Neutrophil (primary cell): ENCODE measurements at regions not wholly inside any gene's neighbourhood (a gene's known extent, or its start where the extent isn't known, plus 50 kb on each side); places are given as distances from the start of the nearest gene placed in this dataset.
A peak's percentile ranks its signal among the peaks of the same experiment; 100 is the strongest.

ENCODE experiments used
- H3K27ac ChIP-seq: fragments of 200-600 bp; sonication (generic); 2 replicates; pipeline ENCODE4 v1.5.1; 2016; ENCODE audit warnings: mild to moderate bottlenecking, moderate library complexity
- H3K27me3 ChIP-seq: fragments of 200-600 bp; sonication (generic); 2 replicates; pipeline ENCODE4 v1.6.0; 2016; ENCODE audit warnings: mild to moderate bottlenecking
- H3K36me3 ChIP-seq: fragments of 200-600 bp; sonication (generic); 2 replicates; pipeline ENCODE4 v1.5.1; 2017
- H3K4me1 ChIP-seq, 2 experiments: fragments of 200-600 bp in 1 of 2; sonication (generic) in 1 of 2; 1 replicate in 1 of 2; 2 replicates in 1 of 2; pipeline versions ENCODE4 v1.5.1 to v1.6.1; 2013 to 2016; ENCODE audit warnings: low read depth in 1 of 2, low read length in 1 of 2, mild to moderate bottlenecking in 1 of 2, moderate library complexity in 1 of 2; ENCODE audit not compliant: control insufficient read depth in 1 of 2, insufficient read depth in 1 of 2
- H3K4me3 ChIP-seq, 2 experiments: fragments of 200-600 bp in 1 of 2; sonication (generic) in 1 of 2; 1 replicate in 1 of 2; 2 replicates in 1 of 2; pipeline ENCODE4 v1.5.1; 2013 to 2016; ENCODE audit warnings: low read depth in 1 of 2, low read length in 1 of 2, mild to moderate bottlenecking in 1 of 2, moderate library complexity in 1 of 2
- H3K9me3 ChIP-seq: fragments of 200-600 bp; sonication (generic); 2 replicates; pipeline ENCODE4 v1.5.1; 2016
- CTCF ChIP-seq: fragments of 200-600 bp; sonication (generic); IDR thresholded peaks from 2 replicates; pipeline ENCODE4 v1.5.1; 2016; ENCODE audit warnings: antibody characterized with exemption

DNA sequence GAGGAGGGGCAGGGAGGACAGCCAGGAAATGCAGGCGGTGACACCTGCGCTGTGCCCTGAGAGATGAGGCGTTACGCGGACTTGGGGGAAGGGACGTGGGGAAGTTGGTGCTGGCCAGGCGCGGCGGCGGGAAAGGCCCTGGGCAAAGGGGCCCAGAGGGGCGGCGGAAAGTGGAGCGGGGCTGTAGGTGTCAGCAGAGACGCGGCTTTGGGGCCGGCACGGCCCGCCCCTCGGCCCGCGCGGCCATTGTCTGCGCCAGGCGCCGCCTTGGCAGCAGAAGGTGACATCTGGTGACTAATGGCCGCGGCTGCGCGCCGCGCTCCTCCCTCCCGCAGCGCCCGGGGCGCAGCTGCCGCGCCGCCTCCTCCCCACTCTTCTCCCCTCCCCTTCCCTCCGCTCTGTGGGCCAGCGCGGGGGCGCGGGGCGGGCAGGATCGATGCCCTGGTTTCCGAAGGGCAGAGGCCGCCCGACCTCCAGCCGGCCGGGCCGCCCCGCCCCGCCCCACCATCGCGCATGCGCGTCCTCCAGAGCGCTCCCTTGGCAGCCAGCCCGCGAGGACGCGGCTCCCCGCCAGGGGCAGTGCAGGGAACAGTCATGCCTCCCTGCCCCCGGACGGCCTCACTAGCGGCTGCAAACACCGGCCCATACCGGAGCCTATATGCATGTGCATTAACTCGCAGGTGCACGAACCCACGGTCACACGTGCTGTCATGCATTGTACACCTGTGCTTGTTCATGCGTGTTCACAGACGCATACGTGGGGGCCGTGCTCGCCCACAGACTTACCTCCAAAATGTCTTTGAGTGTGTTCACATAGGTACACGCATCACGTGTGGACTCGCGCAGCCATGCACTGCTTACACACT is 269.6 kb downstream of the RPS24 start:
- Histone ChIP-seq H3K4me3 (peak overlapping the region; percentile 64 to 74), H3K9me3 (no peaks in the 10 kb centered on the region), H3K4me1 (peaks cover 30 to 46% of the 10 kb centered on the region in 2 experiments), H3K27me3 (no peaks in the 10 kb centered on the region), H3K27ac (peak overlapping the region; percentile 94), H3K36me3 (no peaks in the 10 kb centered on the region)
- peak; percentile 99 for TF ChIP-seq CTCF

DNA sequence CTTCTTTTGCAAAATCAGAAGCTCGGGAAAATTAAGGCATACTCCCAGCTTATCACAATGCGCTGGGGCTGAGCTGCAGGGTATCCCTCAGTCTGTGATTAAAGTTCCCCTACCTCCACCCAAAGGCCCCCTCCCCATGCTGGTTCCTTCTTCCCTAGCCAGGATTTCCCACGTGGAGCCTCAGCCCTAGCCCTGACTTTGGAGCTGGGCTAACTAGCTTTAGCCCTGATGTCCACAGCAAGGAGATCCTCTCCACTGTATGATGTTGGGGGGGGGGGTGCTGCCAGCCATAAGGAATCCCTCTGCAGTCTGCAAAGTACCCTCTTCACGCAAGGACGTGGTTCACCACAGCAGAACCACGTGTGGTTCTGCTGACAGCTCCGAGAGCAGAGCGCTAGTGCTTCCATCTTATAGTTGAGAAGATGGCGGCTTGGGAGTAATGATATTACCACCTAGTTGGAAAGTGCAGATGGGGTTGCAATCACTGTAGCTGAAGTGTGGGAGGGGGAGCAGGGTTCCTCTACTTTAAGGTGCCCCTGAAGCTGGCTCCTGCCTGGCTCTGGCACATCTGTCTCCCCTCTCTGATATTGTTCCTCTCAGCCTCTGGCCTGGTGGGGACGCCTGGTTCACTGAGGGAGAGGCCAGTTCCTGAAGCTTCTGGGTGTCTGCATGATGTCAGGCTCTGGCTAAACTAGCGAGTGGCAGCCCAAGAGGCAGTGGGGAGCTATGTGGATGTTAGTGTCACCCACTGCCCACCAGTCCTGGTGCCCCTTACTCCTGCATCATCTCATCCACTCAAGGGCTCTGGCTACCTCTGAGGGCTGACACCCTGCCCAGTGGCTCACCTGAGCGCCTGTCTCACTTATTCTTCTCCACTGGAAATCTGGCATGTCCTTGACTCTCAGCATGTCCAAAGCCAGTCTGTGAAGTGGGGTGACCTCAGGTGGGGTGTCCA is 270.7 kb downstream of the RPS24 start:
- H3K4me3 ChIP-seq = no peak overlapping the region
- H3K27ac ChIP-seq = peak overlapping the region; percentile 2
- peaks cover 7% of the 10 kb centered on the region for H3K27me3 ChIP-seq
- no peak for TF ChIP-seq CTCF
- peaks cover 23 to 38% of the 10 kb centered on the region in 2 experiments for H3K4me1 ChIP-seq
- H3K36me3 ChIP-seq = no peaks in the 10 kb centered on the region
- H3K9me3 ChIP-seq = no peaks in the 10 kb centered on the region

GRCh38 chr10:78305311-78305710 is 271.6 kb downstream of the RPS24 start:
- Histone ChIP-seq H3K27me3 (peaks cover 7% of the 10 kb centered on the region), H3K4me3 (no peak overlapping the region), H3K36me3 (no peaks in the 10 kb centered on the region), H3K4me1 (peaks cover 16 to 29% of the 10 kb centered on the region in 2 experiments), H3K9me3 (no peaks in the 10 kb centered on the region), H3K27ac (no peak overlapping the region)
- TF ChIP-seq CTCF = no peak

- Histone ChIP-seq H3K27me3 (peaks cover 7% of the 10 kb centered on the region), H3K4me3 (no peak overlapping the region), H3K36me3 (no peaks in the 10 kb centered on the region), H3K9me3 (no peaks in the 10 kb centered on the region), H3K27ac (no peak overlapping the region), H3K4me1 (peaks cover 16 to 22% of the 10 kb centered on the region in 2 experiments)
- no peak for TF ChIP-seq CTCF
Measured at GRCh38 chr10:78306358-78306757, 272.7 kb downstream of the RPS24 start.

- Histone ChIP-seq H3K36me3 (no peaks in the 10 kb centered on the region), H3K4me3 (no peak overlapping the region), H3K4me1 (peaks cover 3 to 10% of the 10 kb centered on the region in 2 experiments), H3K27me3 (peaks cover 7% of the 10 kb centered on the region), H3K9me3 (no peaks in the 10 kb centered on the region), H3K27ac (no peak overlapping the region)
- TF ChIP-seq CTCF = no peak
Measured at GRCh38 chr10:78307576-78307975, 273.9 kb downstream of the RPS24 start.
